ENCODE measurements at regions not wholly inside any gene's neighbourhood (a gene's known extent, or its start where the extent isn't known, plus 50 kb on each side); places are given as distances from the start of the nearest gene placed in this dataset.
"Not testable (repeated sequence)": the region's sequence is repeated elsewhere in the genome, so short reads cannot be mapped to it uniquely, and the experiment has no call there.

DNA sequence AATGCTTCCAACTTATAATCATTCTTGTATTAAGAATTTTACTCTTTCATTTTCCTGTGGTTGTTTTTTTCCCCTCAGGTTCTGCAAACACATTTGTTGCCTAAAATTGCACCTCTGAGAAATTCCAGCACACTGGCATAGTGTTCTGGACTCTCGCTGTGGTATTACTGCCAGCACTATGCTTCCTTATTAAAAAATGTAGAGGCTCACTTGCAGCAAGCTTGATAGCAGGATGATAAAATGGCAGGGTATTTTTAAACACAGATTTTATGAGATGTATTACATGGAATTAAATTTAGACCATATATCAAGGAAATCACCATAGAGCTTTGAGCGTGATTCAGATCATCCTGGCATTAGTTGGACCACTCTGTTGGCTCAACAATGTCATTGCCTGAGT, 416.7 kb upstream of the AKR1E2 start:
- Histone ChIP-seq H3K9me3 (no peaks in the 10 kb centered on the region), H3K27me3 (no peaks in the 10 kb centered on the region), H3K36me3 (no peaks in the 10 kb centered on the region), H3K4me3 (replicated peaks in 1 of 3) (no peak overlapping the region), H3K4me1 (no peaks in the 10 kb centered on the region), H3K27ac (no peak overlapping the region)
- DNase-seq: no peak
- TF ChIP-seq POLR2A (IDR thresholded peaks at IDR 0.05): no peak
- TF ChIP-seq, protein P1, sequence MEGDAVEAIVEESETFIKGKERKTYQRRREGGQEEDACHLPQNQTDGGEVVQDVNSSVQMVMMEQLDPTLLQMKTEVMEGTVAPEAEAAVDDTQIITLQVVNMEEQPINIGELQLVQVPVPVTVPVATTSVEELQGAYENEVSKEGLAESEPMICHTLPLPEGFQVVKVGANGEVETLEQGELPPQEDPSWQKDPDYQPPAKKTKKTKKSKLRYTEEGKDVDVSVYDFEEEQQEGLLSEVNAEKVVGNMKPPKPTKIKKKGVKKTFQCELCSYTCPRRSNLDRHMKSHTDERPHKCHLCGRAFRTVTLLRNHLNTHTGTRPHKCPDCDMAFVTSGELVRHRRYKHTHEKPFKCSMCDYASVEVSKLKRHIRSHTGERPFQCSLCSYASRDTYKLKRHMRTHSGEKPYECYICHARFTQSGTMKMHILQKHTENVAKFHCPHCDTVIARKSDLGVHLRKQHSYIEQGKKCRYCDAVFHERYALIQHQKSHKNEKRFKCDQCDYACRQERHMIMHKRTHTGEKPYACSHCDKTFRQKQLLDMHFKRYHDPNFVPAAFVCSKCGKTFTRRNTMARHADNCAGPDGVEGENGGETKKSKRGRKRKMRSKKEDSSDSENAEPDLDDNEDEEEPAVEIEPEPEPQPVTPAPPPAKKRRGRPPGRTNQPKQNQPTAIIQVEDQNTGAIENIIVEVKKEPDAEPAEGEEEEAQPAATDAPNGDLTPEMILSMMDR (IDR thresholded peaks at IDR 0.05): no peak
- intact Hi-C loops (cut with DNase I): no loop called here
- 95 to 96% methylated on average over 2 of the region's 2 CpGs for WGBS, 2 donors

DNA sequence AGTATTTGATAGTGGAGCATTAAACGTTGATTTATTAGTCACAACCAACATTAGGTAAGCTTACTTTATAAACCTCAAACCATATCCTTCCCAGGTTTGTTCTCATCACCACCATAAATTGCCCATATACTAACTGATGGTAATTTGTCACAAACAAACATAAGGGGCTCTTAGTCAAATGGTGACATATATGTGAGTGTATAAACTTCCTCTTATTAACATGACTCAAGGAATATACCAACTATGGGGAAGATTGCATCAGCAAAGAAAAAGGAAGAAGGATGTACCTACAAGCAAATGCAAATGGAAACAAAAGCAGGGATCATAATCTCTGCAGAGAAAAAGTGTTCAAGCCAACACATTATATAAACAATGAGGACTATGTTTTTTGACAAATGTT, 418.2 kb upstream of the AKR1E2 start:
- no peaks in the 10 kb centered on the region for H3K36me3 ChIP-seq
- no peaks in the 10 kb centered on the region for H3K4me1 ChIP-seq
- no peak overlapping the region for H3K27ac ChIP-seq
- WGBS, 2 donors: 73 to 78% methylated on average over 1 of the region's 1 CpG
- DNase-seq: no peak
- H3K9me3 ChIP-seq: no peaks in the 10 kb centered on the region
- intact Hi-C loops (cut with DNase I): no loop called here
- TF ChIP-seq, protein P1 (IDR thresholded peaks at IDR 0.05): no peak
- no peak for TF ChIP-seq POLR2A (IDR thresholded peaks at IDR 0.05)
- H3K4me3 ChIP-seq (replicated peaks in 1 of 3): no peak overlapping the region
- H3K27me3 ChIP-seq: no peaks in the 10 kb centered on the region

DNA sequence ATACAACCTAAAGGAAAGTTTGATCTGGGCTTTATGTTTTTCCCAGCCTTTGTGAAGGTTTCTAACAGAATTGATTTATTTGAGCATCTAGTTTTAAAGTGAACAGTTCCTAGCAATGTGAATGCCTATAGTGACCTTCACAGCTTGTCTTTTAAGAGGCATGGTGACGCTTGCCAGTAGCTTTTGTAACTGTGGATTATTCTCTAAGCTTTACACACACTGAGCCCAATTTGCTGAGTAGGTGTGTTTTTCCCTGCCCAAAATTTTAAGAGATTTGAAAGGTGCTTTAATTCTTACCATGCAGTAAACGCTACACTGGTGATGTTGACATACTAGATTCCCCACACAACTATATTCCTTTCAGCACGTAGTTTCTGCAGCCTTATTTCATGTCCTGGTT, 420.2 kb upstream of the AKR1E2 start:
- Histone ChIP-seq H3K27me3 (no peaks in the 10 kb centered on the region), H3K9me3 (no peaks in the 10 kb centered on the region), H3K4me3 (replicated peaks in 1 of 3) (no peak overlapping the region), H3K4me1 (no peaks in the 10 kb centered on the region), H3K36me3 (no peaks in the 10 kb centered on the region), H3K27ac (no peak overlapping the region)
- no peak for DNase-seq
- intact Hi-C loops (cut with DNase I): no loop called here
- TF ChIP-seq POLR2A (IDR thresholded peaks at IDR 0.05): no peak
- TF ChIP-seq, protein P1 (IDR thresholded peaks at IDR 0.05): no peak
- WGBS, 2 donors: 95 to 97% methylated on average over 3 of the region's 3 CpGs

DNA sequence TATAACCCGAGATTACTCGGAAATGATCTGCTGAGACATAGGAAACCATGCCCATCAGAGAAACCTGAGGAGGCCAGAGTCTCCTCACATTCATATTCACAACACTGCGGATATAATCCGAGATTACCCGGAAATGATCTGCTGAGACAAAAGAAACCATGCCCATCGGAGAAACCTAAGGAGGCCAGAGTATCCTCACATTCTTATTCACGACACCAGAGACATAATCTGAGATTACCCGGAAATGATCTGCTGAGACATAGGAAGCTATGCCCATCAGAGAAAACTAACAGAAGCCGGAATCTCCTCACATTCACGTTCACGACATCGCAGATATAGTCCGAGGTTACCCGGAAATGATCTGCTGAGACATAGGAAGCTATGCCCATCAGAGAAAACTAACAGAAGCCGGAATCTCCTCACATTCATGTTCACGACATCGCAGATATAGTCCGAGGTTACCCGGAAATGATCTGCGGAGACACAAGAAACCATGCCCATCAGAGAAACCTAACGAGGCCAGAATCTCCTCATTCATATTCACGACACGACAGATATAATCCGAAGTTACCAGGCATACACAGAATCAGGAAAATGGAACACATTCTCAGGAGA, 422.3 kb upstream of the AKR1E2 start:
- no peak for DNase-seq
- TF ChIP-seq POLR2A (IDR thresholded peaks at IDR 0.05): no peak
- TF ChIP-seq, protein P1 (IDR thresholded peaks at IDR 0.05): no peak
- no peak overlapping the region for H3K4me3 ChIP-seq (replicated peaks in 1 of 3)
- no peaks in the 10 kb centered on the region for H3K4me1 ChIP-seq
- no peaks in the 10 kb centered on the region for H3K9me3 ChIP-seq
- H3K27me3 ChIP-seq: no peaks in the 10 kb centered on the region
- 95% methylated on average over 24 of the region's 24 CpGs for WGBS, 2 donors
- no peak overlapping the region for H3K27ac ChIP-seq
- no peaks in the 10 kb centered on the region for H3K36me3 ChIP-seq
- intact Hi-C loops (cut with DNase I): no loop called here

DNA sequence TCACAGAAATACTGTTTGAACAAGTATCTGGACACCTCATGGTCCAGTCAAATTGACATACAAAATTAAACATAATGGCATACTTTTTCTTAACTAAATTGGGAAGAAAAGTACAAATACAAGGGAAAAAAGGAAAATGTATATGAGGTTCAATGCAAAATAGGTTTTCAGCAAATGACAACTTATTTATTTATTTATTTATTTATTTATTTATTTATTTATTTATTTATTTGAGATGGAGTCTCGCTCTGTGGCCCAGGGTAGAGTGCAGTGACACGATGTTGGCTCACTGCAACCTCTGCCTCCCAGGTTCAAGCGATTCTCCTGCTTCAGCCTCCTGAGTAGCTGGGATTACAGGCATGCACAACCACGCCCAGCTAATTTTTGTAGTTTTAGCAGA, 424.9 kb upstream of the AKR1E2 start:
- WGBS, 2 donors: 95 to 98% methylated on average over 4 of the region's 4 CpGs
- H3K4me1 ChIP-seq; H3K27me3 ChIP-seq; H3K36me3 ChIP-seq; H3K9me3 ChIP-seq; intact Hi-C loops (cut with DNase I); H3K27ac ChIP-seq; H3K4me3 ChIP-seq (replicated peaks in 1 of 3); DNase-seq: not testable (repeated sequence)

DNA sequence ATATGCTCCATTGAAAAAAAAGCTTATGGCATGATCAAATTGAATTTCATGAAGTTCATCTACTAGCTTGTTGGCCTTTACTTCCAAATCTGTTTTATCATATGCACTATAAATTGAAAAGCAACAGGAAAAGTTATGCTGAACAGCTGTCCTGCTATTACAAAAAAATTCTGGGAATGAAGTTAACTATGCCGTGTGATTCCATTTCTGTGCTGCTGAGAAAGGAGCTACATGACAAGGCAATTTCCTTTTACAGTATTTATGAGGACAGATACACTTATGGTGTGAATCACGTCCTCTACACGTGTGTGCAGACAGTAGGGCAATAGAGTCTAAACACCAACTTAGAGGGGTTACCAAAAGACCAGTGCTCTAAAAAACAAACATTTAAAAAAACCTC, 426.5 kb upstream of the AKR1E2 start:
- WGBS, 2 donors: 82 to 86% methylated on average over 3 of the region's 3 CpGs
- Histone ChIP-seq H3K36me3 (no peaks in the 10 kb centered on the region), H3K27ac (no peak overlapping the region), H3K4me1 (no peaks in the 10 kb centered on the region), H3K9me3 (no peaks in the 10 kb centered on the region), H3K27me3 (no peaks in the 10 kb centered on the region), H3K4me3 (replicated peaks in 1 of 3) (no peak overlapping the region)
- no peak for TF ChIP-seq POLR2A (IDR thresholded peaks at IDR 0.05)
- TF ChIP-seq, protein P1 (IDR thresholded peaks at IDR 0.05): no peak
- no peak for DNase-seq
- intact Hi-C loops (cut with DNase I): no loop called here

Measured in thyroid gland (tissue), 4 donors.